A549 (cell line): ENCODE measurements at regions not wholly inside any gene's neighbourhood (a gene's known extent, or its start where the extent isn't known, plus 50 kb on each side); places are given as distances from the start of the nearest gene placed in this dataset.

ENCODE experiments used
- ATAC-seq, 2 experiments: fragments of 200-7000 bp in 1 of 2; fragments of >200 bp in 1 of 2; cut with Nextera tagmentation in 1 of 2; cut with Tn5 transposase in 1 of 2; 3 replicates each; pipeline versions ENCODE4 v1.8.0 to v1.9.1; 2018 to 2020; ENCODE audit warnings: mild to moderate bottlenecking in 1 of 2, moderate library complexity in 1 of 2
- CTCF ChIA-PET: fragments of 300-600 bp; sonication (Branson Sonifier 250); formaldehyde crosslinking; extraction: SDS; loops from one replicate; lab custom pipeline; 2021; ENCODE audit warnings: antibody characterized with exemption, inconsistent platforms; lab: Yijun Ruan, JAX
- POLR2A ChIA-PET: fragments of 350-600 bp; formaldehyde crosslinking; extraction: SDS; loops from one replicate; lab custom pipeline; 2021; ENCODE audit warnings: antibody characterized with exemption, inconsistent platforms; lab: Yijun Ruan, JAX
- DNase-seq, 2 experiments: peaks; one replicate each; pipeline versions ENCODE4 v3.0.0 to v3.0.0-alpha.2; 2011 to 2016; ENCODE audit warnings: low read depth in 1 of 2, low spot score in 1 of 2
- FAIRE-seq: peaks from 2 replicates; lab custom pipeline; 2011; peaks lifted over from hg19 to GRCh38; lab: Jason Lieb, UNC
- H3K27ac ChIP-seq, 2 experiments: fragments of >200 bp; sonication (Bioruptor Twin); formaldehyde crosslinking; 3 replicates each; pipeline ENCODE4 v1.5.1; 2016 to 2017
- H3K4me1 ChIP-seq: fragments of >200 bp; sonication (Bioruptor Twin); formaldehyde crosslinking; 3 replicates; pipeline ENCODE4 v1.6.1; 2016
- H3K4me2 ChIP-seq: fragments of >200 bp; sonication (Bioruptor Twin); formaldehyde crosslinking; 3 replicates; pipeline ENCODE4 v1.6.1; 2016
- H3K4me3 ChIP-seq: fragments of >200 bp; sonication (Bioruptor Twin); formaldehyde crosslinking; 3 replicates; pipeline ENCODE4 v1.5.1; 2016
- H3K9me3 ChIP-seq: fragments of >200 bp; sonication (Bioruptor Twin); formaldehyde crosslinking; 3 replicates; pipeline ENCODE4 v1.6.1; 2016
- BHLHE40 ChIP-seq: IDR thresholded peaks from 2 replicates; pipeline ENCODE4 v1.6.1; 2012; ENCODE audit warnings: low read depth, low read length, inconsistent platforms
- CBX2 ChIP-seq: fragments of 200-600 bp; sonication (generic); IDR thresholded peaks from 2 replicates; pipeline ENCODE4 v1.6.1; 2016; ENCODE audit warnings: low read depth, mild to moderate bottlenecking, borderline replicate concordance
- CBX8 ChIP-seq: fragments of 200-600 bp; sonication (generic); IDR thresholded peaks from 2 replicates; pipeline ENCODE4 v1.6.1; 2016
- CEBPB ChIP-seq, 2 experiments: fragments of >200 bp in 1 of 2; sonication (Bioruptor Twin) in 1 of 2; formaldehyde crosslinking in 1 of 2; IDR thresholded peaks; 2 replicates each; pipeline ENCODE4 v1.6.1; 2012 to 2016
- CHD2 ChIP-seq: fragments of 150-350 bp; IDR thresholded peaks from 2 replicates; pipeline ENCODE4 v1.6.1; 2014; ENCODE audit warnings: low read length; ENCODE audit not compliant: partially characterized antibody
- CHD4 ChIP-seq: fragments of 200-600 bp; sonication (generic); IDR thresholded peaks from 2 replicates; pipeline ENCODE4 v1.6.1; 2016; ENCODE audit warnings: antibody characterized with exemption, mild to moderate bottlenecking, borderline replicate concordance
- EHF ChIP-seq: fragments of 250-450 bp; sonication (Bioruptor Pico); IDR thresholded peaks from 2 replicates; pipeline ENCODE4 v1.5.0; 2020; ENCODE audit warnings: mild to moderate bottlenecking
- EHMT2 ChIP-seq: fragments of 200-600 bp; sonication (generic); IDR thresholded peaks from 2 replicates; pipeline ENCODE4 v1.6.1; 2016; ENCODE audit warnings: antibody characterized with exemption, low read depth, mild to moderate bottlenecking, moderate library complexity
- HDAC2 ChIP-seq: fragments of 200-600 bp; sonication (generic); IDR thresholded peaks from 2 replicates; pipeline ENCODE4 v1.6.1; 2016
- JUNB ChIP-seq: fragments of >200 bp; sonication (Bioruptor Twin); formaldehyde crosslinking; IDR thresholded peaks from 2 replicates; pipeline ENCODE4 v1.6.1; 2016
- NFE2L2 ChIP-seq: fragments of 150-350 bp; conservative IDR thresholded peaks from 2 replicates; pipeline ENCODE4 v1.6.1; 2014; ENCODE audit warnings: low read length
- RAD21 ChIP-seq, 2 experiments: fragments of >200 bp in 1 of 2; sonication (Bioruptor Twin) in 1 of 2; formaldehyde crosslinking in 1 of 2; IDR thresholded peaks in 1 of 2; conservative IDR thresholded peaks in 1 of 2; 2 replicates in 1 of 2; 3 replicates in 1 of 2; pipeline ENCODE4 v1.6.1; 2012 to 2018; ENCODE audit warnings: inconsistent platforms in 1 of 2
- RFX5 ChIP-seq: fragments of 450-650 bp; IDR thresholded peaks from 2 replicates; pipeline ENCODE4 v1.7.1; 2014; ENCODE audit warnings: antibody characterized with exemption, mild to moderate bottlenecking, moderate library complexity
- RNF2 ChIP-seq: fragments of 200-600 bp; sonication (generic); IDR thresholded peaks from 2 replicates; pipeline ENCODE4 v1.6.1; 2016; ENCODE audit warnings: low read depth, mild to moderate bottlenecking, antibody characterized with exemption, moderate library complexity, borderline replicate concordance
- SREBF2 ChIP-seq: fragments of 450-650 bp; IDR thresholded peaks from 2 replicates; pipeline ENCODE4 v1.6.1; 2014; ENCODE audit warnings: mild to moderate bottlenecking, moderate library complexity
- TP53 ChIP-seq: fragments of 250-450 bp; sonication (Bioruptor Pico); IDR thresholded peaks from 2 replicates; pipeline ENCODE4 v1.5.0; 2021; ENCODE audit warnings: mild to moderate bottlenecking, moderate library complexity
- ZSCAN20 ChIP-seq: fragments of 250-450 bp; sonication (Bioruptor Pico); IDR thresholded peaks from 2 replicates; pipeline ENCODE4 v1.8.0; 2022; ENCODE audit warnings: mild to moderate bottlenecking, moderate library complexity
- WGBS: methylation state at CpG from one replicate; pipeline ENCODE4 v1.1.6; 2017; ENCODE audit errors: missing lambda C conversion rate; 5-methylcytosine and 5-hydroxymethylcytosine counted together
- TF ChIP-seq, protein P1 (sequence below): fragments of >200 bp; sonication (Bioruptor Twin); formaldehyde crosslinking; IDR thresholded peaks from 3 replicates; pipeline ENCODE4 v1.5.1; 2016
- TF ChIP-seq, protein P2 (sequence below): fragments of 200-600 bp; sonication (generic); IDR thresholded peaks from 2 replicates; pipeline ENCODE4 v1.6.1; 2016; ENCODE audit warnings: antibody characterized with exemption, mild to moderate bottlenecking, moderate library complexity
- TF ChIP-seq, protein P3 (sequence below): IDR thresholded peaks from 2 replicates; pipeline ENCODE4 v1.6.1; 2012; ENCODE audit warnings: low read depth, borderline replicate concordance
- TF ChIP-seq, protein P4 (sequence below): fragments of 250-450 bp; sonication (Bioruptor Pico); IDR thresholded peaks from 2 replicates; pipeline ENCODE4 v1.5.0; 2020; ENCODE audit warnings: low read depth, mild to moderate bottlenecking, moderate library complexity
- TF ChIP-seq, protein P5 (sequence below): fragments of >200 bp; sonication (Bioruptor Twin); formaldehyde crosslinking; IDR thresholded peaks from 2 replicates; pipeline ENCODE4 v1.6.1; 2016
- TF ChIP-seq, protein P6 (sequence below): fragments of 450-650 bp; IDR thresholded peaks from 2 replicates; pipeline ENCODE4 v1.6.1; 2014; ENCODE audit warnings: antibody characterized with exemption

DNA sequence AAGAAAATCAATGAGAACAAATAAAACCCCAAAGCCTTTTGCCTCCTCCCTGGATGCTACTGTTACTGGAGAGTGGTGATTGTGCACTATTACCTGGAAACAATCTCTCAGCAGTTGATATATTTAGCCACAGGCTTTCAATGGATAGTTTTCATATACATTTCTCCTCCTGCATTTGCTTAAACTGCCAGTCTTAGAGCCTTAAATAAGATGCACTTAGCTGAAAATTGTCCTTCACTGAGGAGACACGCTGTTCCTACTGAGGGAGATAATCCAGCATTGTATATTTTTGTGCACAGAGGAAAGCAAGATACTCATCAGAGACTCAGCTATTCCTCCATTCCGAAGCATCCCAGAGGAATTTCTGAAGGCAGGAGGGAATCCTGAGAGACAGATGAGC, 520.2 kb upstream of the C16orf82 start (continued):
- TF ChIP-seq, protein P1, sequence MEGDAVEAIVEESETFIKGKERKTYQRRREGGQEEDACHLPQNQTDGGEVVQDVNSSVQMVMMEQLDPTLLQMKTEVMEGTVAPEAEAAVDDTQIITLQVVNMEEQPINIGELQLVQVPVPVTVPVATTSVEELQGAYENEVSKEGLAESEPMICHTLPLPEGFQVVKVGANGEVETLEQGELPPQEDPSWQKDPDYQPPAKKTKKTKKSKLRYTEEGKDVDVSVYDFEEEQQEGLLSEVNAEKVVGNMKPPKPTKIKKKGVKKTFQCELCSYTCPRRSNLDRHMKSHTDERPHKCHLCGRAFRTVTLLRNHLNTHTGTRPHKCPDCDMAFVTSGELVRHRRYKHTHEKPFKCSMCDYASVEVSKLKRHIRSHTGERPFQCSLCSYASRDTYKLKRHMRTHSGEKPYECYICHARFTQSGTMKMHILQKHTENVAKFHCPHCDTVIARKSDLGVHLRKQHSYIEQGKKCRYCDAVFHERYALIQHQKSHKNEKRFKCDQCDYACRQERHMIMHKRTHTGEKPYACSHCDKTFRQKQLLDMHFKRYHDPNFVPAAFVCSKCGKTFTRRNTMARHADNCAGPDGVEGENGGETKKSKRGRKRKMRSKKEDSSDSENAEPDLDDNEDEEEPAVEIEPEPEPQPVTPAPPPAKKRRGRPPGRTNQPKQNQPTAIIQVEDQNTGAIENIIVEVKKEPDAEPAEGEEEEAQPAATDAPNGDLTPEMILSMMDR: no peak
- TF ChIP-seq, protein P2, sequence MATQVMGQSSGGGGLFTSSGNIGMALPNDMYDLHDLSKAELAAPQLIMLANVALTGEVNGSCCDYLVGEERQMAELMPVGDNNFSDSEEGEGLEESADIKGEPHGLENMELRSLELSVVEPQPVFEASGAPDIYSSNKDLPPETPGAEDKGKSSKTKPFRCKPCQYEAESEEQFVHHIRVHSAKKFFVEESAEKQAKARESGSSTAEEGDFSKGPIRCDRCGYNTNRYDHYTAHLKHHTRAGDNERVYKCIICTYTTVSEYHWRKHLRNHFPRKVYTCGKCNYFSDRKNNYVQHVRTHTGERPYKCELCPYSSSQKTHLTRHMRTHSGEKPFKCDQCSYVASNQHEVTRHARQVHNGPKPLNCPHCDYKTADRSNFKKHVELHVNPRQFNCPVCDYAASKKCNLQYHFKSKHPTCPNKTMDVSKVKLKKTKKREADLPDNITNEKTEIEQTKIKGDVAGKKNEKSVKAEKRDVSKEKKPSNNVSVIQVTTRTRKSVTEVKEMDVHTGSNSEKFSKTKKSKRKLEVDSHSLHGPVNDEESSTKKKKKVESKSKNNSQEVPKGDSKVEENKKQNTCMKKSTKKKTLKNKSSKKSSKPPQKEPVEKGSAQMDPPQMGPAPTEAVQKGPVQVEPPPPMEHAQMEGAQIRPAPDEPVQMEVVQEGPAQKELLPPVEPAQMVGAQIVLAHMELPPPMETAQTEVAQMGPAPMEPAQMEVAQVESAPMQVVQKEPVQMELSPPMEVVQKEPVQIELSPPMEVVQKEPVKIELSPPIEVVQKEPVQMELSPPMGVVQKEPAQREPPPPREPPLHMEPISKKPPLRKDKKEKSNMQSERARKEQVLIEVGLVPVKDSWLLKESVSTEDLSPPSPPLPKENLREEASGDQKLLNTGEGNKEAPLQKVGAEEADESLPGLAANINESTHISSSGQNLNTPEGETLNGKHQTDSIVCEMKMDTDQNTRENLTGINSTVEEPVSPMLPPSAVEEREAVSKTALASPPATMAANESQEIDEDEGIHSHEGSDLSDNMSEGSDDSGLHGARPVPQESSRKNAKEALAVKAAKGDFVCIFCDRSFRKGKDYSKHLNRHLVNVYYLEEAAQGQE: no peak
- TF ChIP-seq SREBF2 (no peak), RNF2 (no peak), EHMT2 (no peak), CBX8 (no peak), CHD2 (no peak), EHF (CRISPR knock-in tag) (no peak)
- TF ChIP-seq, protein P3, sequence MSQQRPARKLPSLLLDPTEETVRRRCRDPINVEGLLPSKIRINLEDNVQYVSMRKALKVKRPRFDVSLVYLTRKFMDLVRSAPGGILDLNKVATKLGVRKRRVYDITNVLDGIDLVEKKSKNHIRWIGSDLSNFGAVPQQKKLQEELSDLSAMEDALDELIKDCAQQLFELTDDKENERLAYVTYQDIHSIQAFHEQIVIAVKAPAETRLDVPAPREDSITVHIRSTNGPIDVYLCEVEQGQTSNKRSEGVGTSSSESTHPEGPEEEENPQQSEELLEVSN: no peak
- TF ChIP-seq, protein P4, sequence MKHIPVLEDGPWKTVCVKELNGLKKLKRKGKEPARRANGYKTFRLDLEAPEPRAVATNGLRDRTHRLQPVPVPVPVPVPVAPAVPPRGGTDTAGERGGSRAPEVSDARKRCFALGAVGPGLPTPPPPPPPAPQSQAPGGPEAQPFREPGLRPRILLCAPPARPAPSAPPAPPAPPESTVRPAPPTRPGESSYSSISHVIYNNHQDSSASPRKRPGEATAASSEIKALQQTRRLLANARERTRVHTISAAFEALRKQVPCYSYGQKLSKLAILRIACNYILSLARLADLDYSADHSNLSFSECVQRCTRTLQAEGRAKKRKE: no peak

DNA sequence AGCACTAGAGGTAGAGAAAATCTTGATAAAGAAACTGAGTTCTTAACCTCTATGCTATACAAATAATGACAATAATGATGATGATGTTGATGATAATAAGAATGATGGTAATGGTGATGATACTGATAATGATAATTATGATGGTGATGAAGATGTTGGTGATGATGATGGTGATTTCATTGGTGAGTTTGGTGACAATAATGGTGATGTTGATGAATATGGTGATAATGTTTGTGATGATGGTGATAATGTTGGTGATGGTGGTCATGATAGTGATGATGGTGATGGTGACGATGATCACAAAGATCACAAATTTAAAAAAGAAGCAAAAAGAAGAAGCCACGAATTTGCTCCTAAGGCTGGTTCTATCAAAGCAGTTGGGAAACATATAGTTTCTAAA, 519.0 kb upstream of the C16orf82 start:
- no peaks in the 10 kb centered on the region for H3K9me3 ChIP-seq
- POLR2A ChIA-PET: no interaction called here
- H3K4me2 ChIP-seq: no peak overlapping the region
- H3K27ac ChIP-seq: no peak overlapping the region
- ATAC-seq (no peak), FAIRE-seq (no peak), DNase-seq (no peak)
- TF ChIP-seq BHLHE40 (no peak), RFX5 (no peak), NFE2L2 (no peak), ZSCAN20 (CRISPR knock-in tag) (no peak), CHD4 (no peak), JUNB (no peak), HDAC2 (no peak), CBX2 (no peak), TP53 (CRISPR knock-in tag) (no peak), CEBPB (IDR thresholded peaks at IDR 0.05) (no peak), RAD21 (conservative IDR thresholded peaks at IDR 0.05 in 1 of 2, IDR thresholded peaks at IDR 0.05 in 1 of 2) (no peak)
- TF ChIP-seq, protein P5, sequence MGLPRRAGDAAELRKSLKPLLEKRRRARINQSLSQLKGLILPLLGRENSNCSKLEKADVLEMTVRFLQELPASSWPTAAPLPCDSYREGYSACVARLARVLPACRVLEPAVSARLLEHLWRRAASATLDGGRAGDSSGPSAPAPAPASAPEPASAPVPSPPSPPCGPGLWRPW: no peak
- TF ChIP-seq, protein P6, sequence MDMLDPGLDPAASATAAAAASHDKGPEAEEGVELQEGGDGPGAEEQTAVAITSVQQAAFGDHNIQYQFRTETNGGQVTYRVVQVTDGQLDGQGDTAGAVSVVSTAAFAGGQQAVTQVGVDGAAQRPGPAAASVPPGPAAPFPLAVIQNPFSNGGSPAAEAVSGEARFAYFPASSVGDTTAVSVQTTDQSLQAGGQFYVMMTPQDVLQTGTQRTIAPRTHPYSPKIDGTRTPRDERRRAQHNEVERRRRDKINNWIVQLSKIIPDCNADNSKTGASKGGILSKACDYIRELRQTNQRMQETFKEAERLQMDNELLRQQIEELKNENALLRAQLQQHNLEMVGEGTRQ: no peak
- no peaks in the 10 kb centered on the region for H3K4me1 ChIP-seq
- WGBS: 2% methylated on average over 2 of the region's 2 CpGs
- CTCF ChIA-PET: no interaction called here
- H3K4me3 ChIP-seq: no peak overlapping the region
